HG02763 (cell line): ENCODE measurements at regions not wholly inside any gene's neighbourhood (a gene's known extent, or its start where the extent isn't known, plus 50 kb on each side); places are given as distances from the start of the nearest gene placed in this dataset.
"Not testable (repeated sequence)": the region's sequence is repeated elsewhere in the genome, so short reads cannot be mapped to it uniquely, and the experiment has no call there.

ENCODE experiments used
- ATAC-seq: cut with Tn5 transposase; IDR thresholded peaks from one replicate; pipeline ENCODE4 v1.9.1; 2021; ENCODE audit warnings: mild to moderate bottlenecking, moderate library complexity; ENCODE audit not compliant: unreplicated experiment

GRCh38 chr3:26058901-26059321 lies 269.0 kb downstream of the OXSM start:
- ATAC-seq, result no peak

GRCh38 chr3:26061947-26062346 lies 272.1 kb downstream of the OXSM start:
- no peak for ATAC-seq

GRCh38 chr3:26064297-26064696 lies 274.4 kb downstream of the OXSM start:
- no peak for ATAC-seq

- no peak for ATAC-seq
Observed at GRCh38 chr3:26068890-26069289, 279.0 kb downstream of the OXSM start.

- ATAC-seq, result no peak
Observed at GRCh38 chr3:26070854-26071253, 281.0 kb downstream of the OXSM start.

- ATAC-seq, result no peak
Observed at GRCh38 chr3:26074080-26074479, 284.2 kb downstream of the OXSM start.

- no peak for ATAC-seq
Observed at GRCh38 chr3:26078539-26078938, 288.6 kb downstream of the OXSM start.

GRCh38 chr3:26081166-26081565 lies 291.3 kb downstream of the OXSM start:
- ATAC-seq, result no peak

GRCh38 chr3:26081806-26082205 lies 291.9 kb downstream of the OXSM start:
- ATAC-seq, result no peak

- ATAC-seq, result no peak
Observed at GRCh38 chr3:26082911-26083310, 293.0 kb downstream of the OXSM start.

GRCh38 chr3:26084629-26085028 lies 294.7 kb downstream of the OXSM start:
- no peak for ATAC-seq

GRCh38 chr3:26087751-26088150 lies 297.9 kb downstream of the OXSM start:
- no peak for ATAC-seq

- ATAC-seq, result no peak
Observed at GRCh38 chr3:26089249-26089648, 299.4 kb downstream of the OXSM start.

GRCh38 chr3:26090589-26090988 lies 300.7 kb downstream of the OXSM start:
- no peak for ATAC-seq

- no peak for ATAC-seq
Observed at GRCh38 chr3:26091096-26091495, 301.2 kb downstream of the OXSM start.

GRCh38 chr3:26091626-26092025 lies 301.7 kb downstream of the OXSM start:
- no peak for ATAC-seq

- ATAC-seq, result not testable (repeated sequence)
Observed at GRCh38 chr3:26097111-26097510, 307.2 kb downstream of the OXSM start.

GRCh38 chr3:26099692-26100091 lies 309.8 kb downstream of the OXSM start:
- ATAC-seq, result no peak

- no peak for ATAC-seq
Observed at GRCh38 chr3:26100176-26100575, 310.3 kb downstream of the OXSM start.

GRCh38 chr3:26102376-26102775 lies 312.5 kb downstream of the OXSM start:
- ATAC-seq, result no peak

GRCh38 chr3:26104851-26105251 lies 315.0 kb downstream of the OXSM start:
- no peak for ATAC-seq

- ATAC-seq, result no peak
Observed at GRCh38 chr3:26105261-26105660, 315.4 kb downstream of the OXSM start.

GRCh38 chr3:26106228-26106627 lies 316.3 kb downstream of the OXSM start:
- ATAC-seq, result no peak
